H1 (cell line): ENCODE measurements at regions not wholly inside any gene's neighbourhood (a gene's known extent, or its start where the extent isn't known, plus 50 kb on each side); places are given as distances from the start of the nearest gene placed in this dataset.

Source experiments
- CTCF ChIA-PET: fragments of 300-600 bp; sonication (Branson Sonifier 250); formaldehyde crosslinking; loops from one replicate; lab custom pipeline; 2021; ENCODE audit not compliant: partially characterized antibody; lab: Charles Lee
- POLR2A ChIA-PET: fragments of 300-600 bp; sonication (Branson Sonifier 250); formaldehyde crosslinking; loops from one replicate; lab custom pipeline; 2021; ENCODE audit warnings: inconsistent platforms; ENCODE audit not compliant: partially characterized antibody; lab: Charles Lee
- DNase-seq, 2 experiments: peaks; one replicate each; pipeline versions ENCODE4 v3.0.0 to v3.0.0-alpha.2; 2010 to 2022; ENCODE audit warnings: low spot score in 2 of 2, low read depth in 1 of 2, mixed read lengths in 1 of 2
- FAIRE-seq: peaks from 2 replicates; lab custom pipeline; 2011; peaks lifted over from hg19 to GRCh38; lab: Jason Lieb, UNC
- H2AFZ ChIP-seq: 2 replicates; pipeline ENCODE4 v1.8.1; 2012; ENCODE audit warnings: low read length, inconsistent platforms
- H2AK5ac ChIP-seq: 2 replicates; pipeline ENCODE4 v1.6.1; 2013; ENCODE audit warnings: low read depth, low read length
- H2BK120ac ChIP-seq: replicated peaks from 2 replicates; pipeline ENCODE3; 2013; ENCODE audit warnings: low read depth, low read length, inconsistent platforms
- H2BK12ac ChIP-seq: 2 replicates; pipeline ENCODE4 v1.6.1; 2013; ENCODE audit warnings: low read depth, low read length
- H2BK15ac ChIP-seq: 2 replicates; pipeline ENCODE4 v1.6.1; 2013; ENCODE audit warnings: low read length
- H2BK20ac ChIP-seq: 2 replicates; pipeline ENCODE4 v1.6.1; 2013; ENCODE audit warnings: low read length
- H2BK5ac ChIP-seq: 2 replicates; pipeline ENCODE4 v1.6.1; 2013; ENCODE audit warnings: low read depth, low read length
- H3K14ac ChIP-seq: 2 replicates; pipeline ENCODE4 v1.6.1; 2013; ENCODE audit warnings: inconsistent platforms; ENCODE audit not compliant: insufficient read length
- H3K18ac ChIP-seq: 2 replicates; pipeline ENCODE4 v1.6.1; 2013; ENCODE audit warnings: low read length; ENCODE audit errors: extremely low read depth
- H3K23ac ChIP-seq: 2 replicates; pipeline ENCODE4 v1.6.1; 2013; ENCODE audit warnings: inconsistent platforms; ENCODE audit not compliant: insufficient read length
- H3K23me2 ChIP-seq: 2 replicates; pipeline ENCODE4 v1.6.1; 2013; ENCODE audit warnings: low read depth, low read length
- H3K27ac ChIP-seq: 2 replicates; pipeline ENCODE4 v1.6.1; 2011; ENCODE audit warnings: low read depth, low read length, inconsistent platforms
- H3K27me3 ChIP-seq, 4 experiments: replicated peaks in 1 of 4; 1 replicate in 1 of 4; 2 replicates in 3 of 4; pipeline versions ENCODE4 v1.6.1 to v1.8.1; 2011 to 2013; ENCODE audit warnings: low read length in 3 of 4, mild to moderate bottlenecking in 3 of 4, inconsistent platforms in 2 of 4, mixed read lengths in 2 of 4, moderate library complexity in 1 of 4; ENCODE audit not compliant: control insufficient read depth in 3 of 4, insufficient read depth in 3 of 4; ENCODE audit errors: extremely low read depth in 1 of 4
- H3K36me3 ChIP-seq, 4 experiments: 2 replicates each; pipeline versions ENCODE4 v1.6.1 to v1.8.1; 2011 to 2013; ENCODE audit warnings: mild to moderate bottlenecking in 4 of 4, low read length in 3 of 4, moderate library complexity in 2 of 4, control low read depth in 1 of 4, inconsistent platforms in 1 of 4; ENCODE audit not compliant: insufficient read depth in 4 of 4, control insufficient read depth in 2 of 4
- H3K4ac ChIP-seq: replicated peaks from 2 replicates; pipeline ENCODE3; 2013; ENCODE audit warnings: low read length, low read depth, mixed read lengths, inconsistent platforms; ENCODE audit not compliant: insufficient read length
- H3K4me1 ChIP-seq, 4 experiments: replicated peaks in 1 of 4; 1 replicate in 1 of 4; 2 replicates in 3 of 4; pipeline versions ENCODE4 v1.6.1 to v1.8.1; 2011 to 2013; ENCODE audit warnings: low read length in 3 of 4, inconsistent platforms in 2 of 4, mixed read lengths in 1 of 4; ENCODE audit not compliant: insufficient read depth in 4 of 4, control insufficient read depth in 3 of 4
- H3K4me2 ChIP-seq, 2 experiments: 2 replicates each; pipeline versions ENCODE4 v1.6.1 to v1.8.1; 2011 to 2013; ENCODE audit warnings: low read depth in 2 of 2, low read length in 2 of 2, control low read depth in 1 of 2, inconsistent platforms in 1 of 2, mild to moderate bottlenecking in 1 of 2; ENCODE audit not compliant: insufficient read depth in 1 of 2
- H3K4me3 ChIP-seq, 4 experiments: fragments of 200-600, 300-600 bp in 1 of 4; sonication (generic), shearing (Covaris generic), sonication (Bioruptor Twin) in 1 of 4; 2 replicates each; pipeline versions ENCODE4 v1.5.1 to v1.8.1; 2011 to 2016; ENCODE audit warnings: low read length in 4 of 4, low read depth in 3 of 4, control low read depth in 2 of 4, inconsistent platforms in 2 of 4, mild to moderate bottlenecking in 2 of 4, mixed read lengths in 1 of 4, moderate library complexity in 1 of 4; ENCODE audit not compliant: insufficient read depth in 2 of 4; ENCODE audit errors: extremely low read depth in 1 of 4
- H3K56ac ChIP-seq: replicated peaks from 2 replicates; pipeline ENCODE3; 2013; ENCODE audit warnings: low read depth, mild to moderate bottlenecking, mixed read lengths, low read length, inconsistent platforms; ENCODE audit not compliant: insufficient read length
- H3K79me1 ChIP-seq: 2 replicates; pipeline ENCODE4 v1.6.1; 2013; ENCODE audit warnings: low read depth, low read length, control low read depth
- H3K79me2 ChIP-seq, 2 experiments: 2 replicates each; pipeline versions ENCODE4 v1.6.1 to v1.8.1; 2012 to 2013; ENCODE audit warnings: low read length in 2 of 2, mild to moderate bottlenecking in 2 of 2, inconsistent platforms in 1 of 2; ENCODE audit not compliant: insufficient read depth in 2 of 2, control insufficient read depth in 1 of 2
- H3K9ac ChIP-seq, 4 experiments: replicated peaks in 1 of 4; 1 replicate in 1 of 4; 2 replicates in 3 of 4; pipeline versions ENCODE4 v1.6.1 to v1.8.1; 2011 to 2013; ENCODE audit warnings: low read depth in 3 of 4, low read length in 3 of 4, control low read depth in 2 of 4, mild to moderate bottlenecking in 2 of 4, moderate library complexity in 2 of 4, inconsistent platforms in 1 of 4; ENCODE audit errors: extremely low read depth in 1 of 4
- H3K9me3 ChIP-seq, 2 experiments: 2 replicates each; pipeline versions ENCODE4 v1.6.1 to v1.8.1; 2012 to 2013; ENCODE audit warnings: mild to moderate bottlenecking in 2 of 2, moderate library complexity in 2 of 2, control low read depth in 1 of 2, inconsistent platforms in 1 of 2, low read depth in 1 of 2, low read length in 1 of 2, mixed read lengths in 1 of 2; ENCODE audit not compliant: insufficient read depth in 2 of 2
- H4K20me1 ChIP-seq, 2 experiments: replicated peaks in 1 of 2; 2 replicates each; pipeline versions ENCODE3 to v1.8.1; 2011 to 2013; ENCODE audit warnings: inconsistent platforms in 2 of 2, low read length in 2 of 2, mild to moderate bottlenecking in 1 of 2; ENCODE audit not compliant: insufficient read depth in 2 of 2, control insufficient read depth in 1 of 2
- H4K5ac ChIP-seq: 2 replicates; pipeline ENCODE4 v1.6.1; 2013; ENCODE audit warnings: low read length, low read depth, mixed read lengths, inconsistent platforms; ENCODE audit not compliant: insufficient read length
- H4K8ac ChIP-seq: 2 replicates; pipeline ENCODE4 v1.8.0; 2013; ENCODE audit warnings: mild to moderate bottlenecking, moderate library complexity, low read length, inconsistent platforms; ENCODE audit not compliant: insufficient read depth; ENCODE audit errors: extremely low read depth
- H4K91ac ChIP-seq: replicated peaks from 2 replicates; pipeline ENCODE3; 2013; ENCODE audit warnings: low read length, mixed read lengths, inconsistent platforms; ENCODE audit not compliant: insufficient read length
- CEBPB ChIP-seq: IDR thresholded peaks from 2 replicates; pipeline ENCODE4 v1.6.1; 2012; ENCODE audit warnings: low read depth, low read length
- CHD2 ChIP-seq: IDR thresholded peaks from 2 replicates; pipeline ENCODE4 v1.6.1; 2012; ENCODE audit warnings: low read length, improper control_type of control experiment
- CTBP2 ChIP-seq: IDR thresholded peaks from 2 replicates; pipeline ENCODE4 v1.7.0; 2011; ENCODE audit warnings: borderline replicate concordance, mild to moderate bottlenecking, moderate library complexity, mixed read lengths, low read length; ENCODE audit not compliant: insufficient read depth, insufficient read length
- SP2 ChIP-seq: IDR thresholded peaks from 2 replicates; pipeline ENCODE4 v1.6.1; 2012; ENCODE audit warnings: mild to moderate bottlenecking, low read length, inconsistent platforms
- WGBS, 2 experiments: shearing (Covaris generic) in 1 of 2; methylation state at CpG; one replicate each; pipeline versions ENCODE4 v1.1.6 to v1.1.7; 2013 to 2015; ENCODE audit warnings: low lambda C conversion rate in 2 of 2, mixed read lengths in 2 of 2, inconsistent platforms in 1 of 2, low coverage in 1 of 2, missing lambda C conversion rate in 1 of 2; ENCODE audit not compliant: insufficient replicate concordance in 2 of 2, insufficient coverage in 1 of 2, insufficient read length in 1 of 2; ENCODE audit errors: extremely low coverage in 1 of 2, missing lambda C conversion rate in 1 of 2; 5-methylcytosine and 5-hydroxymethylcytosine counted together

GRCh38 chr16:79977940-79978836 is 377.7 kb upstream of the MAF start:
- Histone ChIP-seq H3K4me2 (no peak overlapping the region), H3K56ac (no peak overlapping the region), H3K4me1 (no peaks in the 10 kb centered on the region), H2AFZ (no peak overlapping the region), H2BK5ac (no peak overlapping the region), H2AK5ac (no peak overlapping the region), H4K5ac (no peak overlapping the region), H2BK120ac (no peak overlapping the region), H2BK15ac (no peak overlapping the region), H3K9ac (0 out of 7 replicates have a peak overlapping the region, but pooled peaks of 1 of the 4 experiments have one; percentile 20), H4K8ac (no peak overlapping the region), H3K27ac (no peak overlapping the region), H4K91ac (no peak overlapping the region), H3K79me1 (no peaks in the 10 kb centered on the region), H2BK12ac (no peak overlapping the region), H3K18ac (no peak overlapping the region), H4K20me1 (peaks cover 0 to 5% of the 10 kb centered on the region in 2 experiments), H3K4me3 (no peak overlapping the region), H3K27me3 (no peaks in the 10 kb centered on the region), H3K4ac (no peak overlapping the region), H3K23ac (no peak overlapping the region), H3K79me2 (no peaks in the 10 kb centered on the region), H3K36me3 (no peaks in the 10 kb centered on the region), H3K9me3 (no peaks in the 10 kb centered on the region), H2BK20ac (no peak overlapping the region), H3K23me2 (peaks cover 1% of the 10 kb centered on the region; the same call in 1 of the 2 replicates), H3K14ac (no peak overlapping the region)
- DNase-seq (no peak), FAIRE-seq (no peak)
- WGBS, 2 experiments = 91% methylated on average over 9 of the region's 9 CpGs; no CpG with 5 or more reads in 1 of the 2 experiments
- TF ChIP-seq CTBP2 = no peak
- TF ChIP-seq CHD2 = no peak
- TF ChIP-seq SP2 = no peak
- TF ChIP-seq CEBPB = no peak
- POLR2A ChIA-PET = no interaction called here
- CTCF ChIA-PET = no interaction called here
